ENCODE measurements at regions not wholly inside any gene's neighbourhood (a gene's known extent, or its start where the extent isn't known, plus 50 kb on each side); places are given as distances from the start of the nearest gene placed in this dataset.

- Histone ChIP-seq H3K36me3 (ENCODE audit: insufficient read depth, low read length) (no peaks in the 10 kb centered on the region), H3K27ac (ENCODE audit: low read depth, low read length) (no peak overlapping the region), H3K4me1 (ENCODE audit: insufficient read depth, low read length) (no peaks in the 10 kb centered on the region), H3K4me3 (ENCODE audit: low read length) (no peak overlapping the region), H3K27me3 (ENCODE audit: insufficient read depth, low read length) (no peaks in the 10 kb centered on the region), H3K9ac (ENCODE audit: low read depth, low read length) (no peak overlapping the region), H3K9me3 (ENCODE audit: insufficient read depth, low read depth, low read length) (no peaks in the 10 kb centered on the region)
- 93% methylated on average over 12 of the region's 12 CpGs for WGBS
Measured at GRCh38 chr7:156166692-156167416, 354.6 kb upstream of the SHH start.

- H3K4me1 ChIP-seq (ENCODE audit: insufficient read depth, low read length), result no peaks in the 10 kb centered on the region
- 86% methylated on average over 3 of the region's 3 CpGs for WGBS
Measured at GRCh38 chr7:156163747-156164146, 351.5 kb upstream of the SHH start.

DNA sequence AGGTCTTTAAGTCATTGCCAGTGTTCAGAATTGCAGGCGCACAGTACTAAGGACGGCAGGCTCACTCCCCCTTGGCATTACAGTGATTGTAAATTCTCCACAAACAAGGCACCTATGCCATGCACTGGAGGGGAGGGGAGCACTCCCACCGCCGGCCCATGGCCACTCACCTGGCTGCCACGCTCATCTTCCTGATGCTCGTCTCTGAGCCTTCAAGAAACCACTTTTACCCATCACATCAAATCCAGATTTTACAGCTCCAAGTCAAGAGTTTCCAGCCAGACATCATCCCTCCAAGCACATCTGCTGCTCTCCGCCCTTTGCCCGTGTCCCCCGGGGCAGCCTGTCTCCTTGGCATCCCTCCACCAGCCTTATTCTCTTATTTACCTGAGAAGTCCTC is 350.2 kb upstream of the SHH start:
- Histone ChIP-seq H3K9me3 (ENCODE audit: insufficient read depth, low read depth, low read length) (no peaks in the 10 kb centered on the region), H3K27ac (ENCODE audit: low read depth, low read length) (no peak overlapping the region), H3K36me3 (ENCODE audit: insufficient read depth, low read length) (no peaks in the 10 kb centered on the region), H3K4me3 (ENCODE audit: low read length) (no peak overlapping the region), H3K4me1 (ENCODE audit: insufficient read depth, low read length) (no peaks in the 10 kb centered on the region), H3K27me3 (ENCODE audit: insufficient read depth, low read length) (no peaks in the 10 kb centered on the region), H3K9ac (ENCODE audit: low read depth, low read length) (no peak overlapping the region)
- 91% methylated on average over 9 of the region's 9 CpGs for WGBS

More at GRCh38 chr7:156163747-156164146, 351.5 kb upstream of the SHH start:
- Histone ChIP-seq H3K36me3 (ENCODE audit: insufficient read depth, low read length) (no peaks in the 10 kb centered on the region), H3K9me3 (ENCODE audit: insufficient read depth, low read depth, low read length) (no peaks in the 10 kb centered on the region), H3K27me3 (ENCODE audit: insufficient read depth, low read length) (no peaks in the 10 kb centered on the region), H3K9ac (ENCODE audit: low read depth, low read length) (no peak overlapping the region), H3K4me3 (ENCODE audit: low read length) (no peak overlapping the region), H3K27ac (ENCODE audit: low read depth, low read length) (no peak overlapping the region)

DNA sequence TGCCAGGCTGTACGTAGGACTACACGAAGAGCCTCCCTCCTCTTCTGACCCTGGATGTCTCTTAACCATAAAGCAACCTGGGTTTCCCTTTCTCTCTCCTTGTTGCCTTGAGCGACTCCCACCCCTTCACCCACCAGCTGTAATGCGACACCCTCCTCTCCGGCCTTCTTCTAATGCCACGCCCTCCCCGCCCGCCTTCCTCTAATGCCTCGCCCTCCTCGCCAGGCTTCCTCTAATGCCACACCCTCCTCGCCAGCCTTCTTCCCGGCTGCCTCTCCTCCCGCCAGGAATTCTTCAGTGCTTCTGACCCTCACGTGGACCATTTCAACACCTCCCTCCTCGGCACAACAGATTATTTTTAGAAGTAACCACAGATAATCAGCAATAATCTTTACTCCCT is 348.5 kb upstream of the SHH start:
- H3K4me3 ChIP-seq (ENCODE audit: low read length), result no peak overlapping the region
- H3K27ac ChIP-seq (ENCODE audit: low read depth, low read length), result no peak overlapping the region
- no peaks in the 10 kb centered on the region for H3K4me1 ChIP-seq (ENCODE audit: insufficient read depth, low read length)
- H3K36me3 ChIP-seq (ENCODE audit: insufficient read depth, low read length), result no peaks in the 10 kb centered on the region
- no peak overlapping the region for H3K9ac ChIP-seq (ENCODE audit: low read depth, low read length)
- no peaks in the 10 kb centered on the region for H3K9me3 ChIP-seq (ENCODE audit: insufficient read depth, low read depth, low read length)
- H3K27me3 ChIP-seq (ENCODE audit: insufficient read depth, low read length), result no peaks in the 10 kb centered on the region
- 38% methylated on average over 15 of the region's 15 CpGs for whole genome bisulfite sequencing

- no peaks in the 10 kb centered on the region for H3K4me1 ChIP-seq (ENCODE audit: insufficient read depth, low read length)
- no peaks in the 10 kb centered on the region for H3K9me3 ChIP-seq (ENCODE audit: insufficient read depth, low read depth, low read length)
- no peak overlapping the region for H3K27ac ChIP-seq (ENCODE audit: low read depth, low read length)
- 96% methylated on average over 9 of the region's 11 CpGs for WGBS
- H3K27me3 ChIP-seq (ENCODE audit: insufficient read depth, low read length), result no peaks in the 10 kb centered on the region
- no peak overlapping the region for H3K4me3 ChIP-seq (ENCODE audit: low read length)
- no peaks in the 10 kb centered on the region for H3K36me3 ChIP-seq (ENCODE audit: insufficient read depth, low read length)
- H3K9ac ChIP-seq (ENCODE audit: low read depth, low read length), result no peak overlapping the region
Measured at GRCh38 chr7:156158693-156159092, 346.4 kb upstream of the SHH start.

DNA sequence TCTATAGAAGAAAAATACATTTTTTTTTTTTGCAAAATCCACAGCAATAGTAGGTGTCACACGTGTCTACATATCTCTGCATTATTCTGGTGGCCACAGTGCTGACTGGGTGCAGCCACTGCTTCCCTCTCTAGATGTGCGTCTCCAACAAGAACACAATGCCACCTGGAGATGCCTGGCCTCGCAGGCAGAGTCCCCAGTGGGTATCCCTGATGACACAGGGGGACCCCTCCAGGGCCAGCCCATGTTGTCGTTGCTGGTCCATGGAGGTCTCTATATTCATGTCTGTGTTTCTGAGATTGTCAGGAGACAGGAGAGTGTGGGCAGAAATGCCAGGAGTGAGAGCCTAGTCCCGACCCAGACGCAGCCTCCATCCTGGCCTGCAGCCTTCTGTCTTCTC is 345.9 kb upstream of the SHH start:
- H3K9me3 ChIP-seq (ENCODE audit: insufficient read depth, low read depth, low read length), result no peaks in the 10 kb centered on the region
- no peak overlapping the region for H3K27ac ChIP-seq (ENCODE audit: low read depth, low read length)
- no peaks in the 10 kb centered on the region for H3K27me3 ChIP-seq (ENCODE audit: insufficient read depth, low read length)
- H3K36me3 ChIP-seq (ENCODE audit: insufficient read depth, low read length), result no peaks in the 10 kb centered on the region
- no peak overlapping the region for H3K9ac ChIP-seq (ENCODE audit: low read depth, low read length)
- H3K4me3 ChIP-seq (ENCODE audit: low read length), result no peak overlapping the region
- 95% methylated on average over 6 of the region's 6 CpGs for WGBS
- H3K4me1 ChIP-seq (ENCODE audit: insufficient read depth, low read length), result no peaks in the 10 kb centered on the region

- H3K4me1 ChIP-seq (ENCODE audit: insufficient read depth, low read length), result no peaks in the 10 kb centered on the region
- no peaks in the 10 kb centered on the region for H3K36me3 ChIP-seq (ENCODE audit: insufficient read depth, low read length)
- no peak overlapping the region for H3K9ac ChIP-seq (ENCODE audit: low read depth, low read length)
- no peaks in the 10 kb centered on the region for H3K9me3 ChIP-seq (ENCODE audit: insufficient read depth, low read depth, low read length)
- no peak overlapping the region for H3K4me3 ChIP-seq (ENCODE audit: low read length)
- no peaks in the 10 kb centered on the region for H3K27me3 ChIP-seq (ENCODE audit: insufficient read depth, low read length)
- 95% methylated on average over 13 of the region's 13 CpGs for WGBS
- H3K27ac ChIP-seq (ENCODE audit: low read depth, low read length), result no peak overlapping the region
Measured at GRCh38 chr7:156157409-156158012, 345.2 kb upstream of the SHH start.

GRCh38 chr7:156156734-156157408 is 344.6 kb upstream of the SHH start:
- Histone ChIP-seq H3K36me3 (ENCODE audit: insufficient read depth, low read length) (no peaks in the 10 kb centered on the region), H3K27ac (ENCODE audit: low read depth, low read length) (no peak overlapping the region), H3K9me3 (ENCODE audit: insufficient read depth, low read depth, low read length) (no peaks in the 10 kb centered on the region), H3K27me3 (ENCODE audit: insufficient read depth, low read length) (no peaks in the 10 kb centered on the region), H3K4me3 (ENCODE audit: low read length) (no peak overlapping the region), H3K4me1 (ENCODE audit: insufficient read depth, low read length) (no peaks in the 10 kb centered on the region), H3K9ac (ENCODE audit: low read depth, low read length) (no peak overlapping the region)
- WGBS, result 73% methylated on average over 20 of the region's 20 CpGs

- WGBS, result 85% methylated on average over 12 of the region's 12 CpGs
- peaks cover 3% of the 10 kb centered on the region; the same call in 1 of the 2 replicates for H3K4me1 ChIP-seq (ENCODE audit: insufficient read depth, low read length)
- no peak overlapping the region for H3K27ac ChIP-seq (ENCODE audit: low read depth, low read length)
- H3K36me3 ChIP-seq (ENCODE audit: insufficient read depth, low read length), result no peaks in the 10 kb centered on the region
- H3K27me3 ChIP-seq (ENCODE audit: insufficient read depth, low read length), result no peaks in the 10 kb centered on the region
- no peak overlapping the region for H3K4me3 ChIP-seq (ENCODE audit: low read length)
- no peaks in the 10 kb centered on the region for H3K9me3 ChIP-seq (ENCODE audit: insufficient read depth, low read depth, low read length)
- no peak overlapping the region for H3K9ac ChIP-seq (ENCODE audit: low read depth, low read length)
Measured at GRCh38 chr7:156155988-156156733, 343.9 kb upstream of the SHH start.

GRCh38 chr7:156153590-156153989 is 341.3 kb upstream of the SHH start:
- Histone ChIP-seq H3K27me3 (ENCODE audit: insufficient read depth, low read length) (no peaks in the 10 kb centered on the region), H3K27ac (ENCODE audit: low read depth, low read length) (no peak overlapping the region), H3K36me3 (ENCODE audit: insufficient read depth, low read length) (no peaks in the 10 kb centered on the region), H3K9ac (ENCODE audit: low read depth, low read length) (no peak overlapping the region), H3K4me3 (ENCODE audit: low read length) (no peak overlapping the region), H3K4me1 (ENCODE audit: insufficient read depth, low read length) (peaks cover 9% of the 10 kb centered on the region; the same call in 1 of the 2 replicates), H3K9me3 (ENCODE audit: insufficient read depth, low read depth, low read length) (no peaks in the 10 kb centered on the region)
- WGBS, result 96% methylated on average over 8 of the region's 8 CpGs

DNA sequence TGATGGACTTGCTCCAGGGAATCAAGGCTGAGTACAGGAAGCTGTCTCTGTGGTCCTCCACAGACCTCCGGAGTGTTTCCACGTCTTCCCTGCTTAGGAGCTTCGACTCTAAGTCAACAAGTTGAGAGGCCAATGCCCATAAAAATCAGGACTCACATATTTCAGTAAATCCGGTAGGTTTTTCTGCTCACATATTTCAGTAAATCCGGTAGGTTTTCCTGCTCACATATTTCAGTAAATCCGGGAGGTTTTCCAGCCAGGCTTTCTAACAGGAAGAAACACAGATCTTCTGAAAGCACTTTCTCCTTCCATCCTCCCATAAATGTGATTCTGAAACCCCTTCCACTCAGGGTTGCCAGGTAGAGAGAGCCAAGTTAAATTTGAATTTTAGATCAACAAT is 340.1 kb upstream of the SHH start:
- Histone ChIP-seq H3K27ac (ENCODE audit: low read depth, low read length) (no peak overlapping the region), H3K36me3 (ENCODE audit: insufficient read depth, low read length) (no peaks in the 10 kb centered on the region), H3K9me3 (ENCODE audit: insufficient read depth, low read depth, low read length) (no peaks in the 10 kb centered on the region), H3K9ac (ENCODE audit: low read depth, low read length) (no peak overlapping the region), H3K27me3 (ENCODE audit: insufficient read depth, low read length) (no peaks in the 10 kb centered on the region), H3K4me1 (ENCODE audit: insufficient read depth, low read length) (peaks cover 9% of the 10 kb centered on the region; the same call in 1 of the 2 replicates), H3K4me3 (ENCODE audit: low read length) (no peak overlapping the region)
- 53% methylated on average over 6 of the region's 6 CpGs for WGBS

Data from HUES64 (cell line).